MM.1S (cell line): ENCODE measurements at regions not wholly inside any gene's neighbourhood (a gene's known extent, or its start where the extent isn't known, plus 50 kb on each side); places are given as distances from the start of the nearest gene placed in this dataset.

Source experiments
- EZH2 ChIP-seq: fragments of 300-600 bp; sonication (generic); optimal IDR thresholded peaks from 2 replicates; pipeline ENCODE3; 2017; ENCODE audit warnings: low read depth, mild to moderate bottlenecking, antibody characterized with exemption, low read length, mixed read lengths
- TF ChIP-seq, protein P1 (sequence below): fragments of 300-600 bp; sonication (generic); IDR thresholded peaks from 2 replicates; pipeline ENCODE4 v1.5.1; 2016; ENCODE audit warnings: antibody characterized with exemption, low read length, mixed read lengths

DNA sequence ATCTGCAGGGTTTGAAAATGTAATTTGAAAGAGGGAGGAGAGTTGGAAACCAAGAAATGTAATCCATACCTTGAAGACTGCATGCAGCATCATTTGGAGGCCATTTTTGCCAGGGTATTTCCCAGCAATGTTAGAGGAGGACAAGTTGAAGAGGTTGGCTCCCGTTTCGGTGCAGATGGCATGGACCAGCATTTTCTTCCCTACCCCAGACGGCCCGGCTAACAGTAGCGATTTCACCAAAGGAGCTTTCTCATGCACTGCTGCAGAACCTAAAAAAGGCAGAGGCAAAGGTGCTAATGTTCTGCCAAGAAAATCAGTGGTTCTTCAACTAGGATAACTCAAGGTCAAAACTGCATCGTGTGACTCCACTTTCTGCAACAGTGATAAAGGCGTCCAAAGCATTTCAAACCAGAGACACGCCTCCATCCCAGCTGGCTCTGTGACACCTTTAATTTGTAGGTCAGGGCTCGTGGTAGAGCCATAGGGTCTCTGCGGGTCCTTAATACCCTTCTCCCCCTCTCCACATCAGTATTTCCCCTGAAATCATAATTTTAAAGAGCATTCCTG, 99.6 kb upstream of the ASB18 start:
- TF ChIP-seq, protein P1, sequence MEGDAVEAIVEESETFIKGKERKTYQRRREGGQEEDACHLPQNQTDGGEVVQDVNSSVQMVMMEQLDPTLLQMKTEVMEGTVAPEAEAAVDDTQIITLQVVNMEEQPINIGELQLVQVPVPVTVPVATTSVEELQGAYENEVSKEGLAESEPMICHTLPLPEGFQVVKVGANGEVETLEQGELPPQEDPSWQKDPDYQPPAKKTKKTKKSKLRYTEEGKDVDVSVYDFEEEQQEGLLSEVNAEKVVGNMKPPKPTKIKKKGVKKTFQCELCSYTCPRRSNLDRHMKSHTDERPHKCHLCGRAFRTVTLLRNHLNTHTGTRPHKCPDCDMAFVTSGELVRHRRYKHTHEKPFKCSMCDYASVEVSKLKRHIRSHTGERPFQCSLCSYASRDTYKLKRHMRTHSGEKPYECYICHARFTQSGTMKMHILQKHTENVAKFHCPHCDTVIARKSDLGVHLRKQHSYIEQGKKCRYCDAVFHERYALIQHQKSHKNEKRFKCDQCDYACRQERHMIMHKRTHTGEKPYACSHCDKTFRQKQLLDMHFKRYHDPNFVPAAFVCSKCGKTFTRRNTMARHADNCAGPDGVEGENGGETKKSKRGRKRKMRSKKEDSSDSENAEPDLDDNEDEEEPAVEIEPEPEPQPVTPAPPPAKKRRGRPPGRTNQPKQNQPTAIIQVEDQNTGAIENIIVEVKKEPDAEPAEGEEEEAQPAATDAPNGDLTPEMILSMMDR: no peak
- TF ChIP-seq EZH2: no peak
